PC-3 (cell line): ENCODE measurements at regions not wholly inside any gene's neighbourhood (a gene's known extent, or its start where the extent isn't known, plus 50 kb on each side); places are given as distances from the start of the nearest gene placed in this dataset.
A peak's percentile ranks its signal among the peaks of the same experiment; 100 is the strongest.

Source experiments
- ATAC-seq: fragments of 200-7000 bp; cut with Tn5 transposase; 2 replicates; pipeline ENCODE4 v1.9.1; 2020; ENCODE audit warnings: mild to moderate bottlenecking, moderate library complexity
- BruUV-seq: library from RNA; stranded (reverse); fragments of 400-500 nt; replicated peaks from 2 replicates; lab custom pipeline; 2021; lab: Mats Ljungman, UMichigan
- CTCF ChIA-PET: fragments of 300-600 bp; sonication (Branson Sonifier 250); formaldehyde crosslinking; loops from one replicate; lab custom pipeline; 2022; ENCODE audit warnings: antibody characterized with exemption; lab: Charles Lee
- POLR2A ChIA-PET: fragments of 300-600 bp; sonication (Branson Sonifier 250); formaldehyde crosslinking; loops from one replicate; lab custom pipeline; 2022; ENCODE audit warnings: antibody characterized with exemption; ENCODE audit not compliant: unreplicated experiment; lab: Charles Lee
- DNase-seq: peaks from one replicate; pipeline ENCODE4 v3.0.0-alpha.2; 2015
- H2AFZ ChIP-seq: fragments of 300-600 bp; sonication (generic); 2 replicates; pipeline ENCODE4 v1.6.0; 2016; ENCODE audit warnings: antibody characterized with exemption, low read length
- H3F3A ChIP-seq: fragments of 300-600 bp; sonication (generic); one replicate; pipeline ENCODE4 v1.6.0; 2017; ENCODE audit warnings: antibody characterized with exemption, low read length, control low read depth, mild to moderate bottlenecking; ENCODE audit not compliant: unreplicated experiment
- H3K27ac ChIP-seq: fragments of 300-600 bp; sonication (generic); 2 replicates; pipeline ENCODE4 v1.5.1; 2016; ENCODE audit warnings: mild to moderate bottlenecking, low read length
- H3K27me3 ChIP-seq: fragments of 300-600 bp; sonication (generic); 2 replicates; pipeline ENCODE4 v1.6.1; 2016; ENCODE audit warnings: low read length, mixed read lengths
- H3K36me3 ChIP-seq: fragments of 300-600 bp; sonication (generic); 2 replicates; pipeline ENCODE4 v1.6.1; 2016; ENCODE audit warnings: low read depth, mixed run types, low read length, mixed read lengths
- H3K4me1 ChIP-seq: fragments of 300-600 bp; sonication (generic); 2 replicates; pipeline ENCODE4 v1.5.1; 2016; ENCODE audit warnings: low read length; ENCODE audit not compliant: insufficient read depth
- H3K4me2 ChIP-seq: fragments of 300-600 bp; sonication (generic); 2 replicates; pipeline ENCODE4 v1.6.0; 2016; ENCODE audit warnings: low read length
- H3K4me3 ChIP-seq: fragments of 300-600 bp; sonication (generic); 2 replicates; pipeline ENCODE4 v1.5.1; 2016; ENCODE audit warnings: mild to moderate bottlenecking, low read length, mixed read lengths
- H3K79me2 ChIP-seq: fragments of 300-600 bp; sonication (generic); 2 replicates; pipeline ENCODE4 v1.6.1; 2017; ENCODE audit warnings: low read length, mixed read lengths
- H3K9ac ChIP-seq: fragments of 300-600 bp; sonication (generic); 2 replicates; pipeline ENCODE4 v1.6.0; 2016; ENCODE audit warnings: mild to moderate bottlenecking, low read length
- H3K9me2 ChIP-seq: fragments of 300-600 bp; sonication (generic); replicated peaks from 2 replicates; pipeline ENCODE4 v1.6.1; 2016; ENCODE audit warnings: mixed run types, low read length, mixed read lengths
- H3K9me3 ChIP-seq: fragments of 300-600 bp; sonication (generic); 2 replicates; pipeline ENCODE4 v1.6.1; 2016; ENCODE audit warnings: low read length, mixed read lengths
- H4K20me1 ChIP-seq: fragments of 300-600 bp; sonication (generic); 2 replicates; pipeline ENCODE4 v1.6.1; 2016; ENCODE audit warnings: low read length, mixed read lengths
- EZH2 ChIP-seq: fragments of 300-600 bp; sonication (generic); IDR thresholded peaks from one replicate; pipeline ENCODE4 v1.6.1; 2017; ENCODE audit warnings: antibody characterized with exemption, mild to moderate bottlenecking, low read length; ENCODE audit not compliant: unreplicated experiment
- EZH2phosphoT487 ChIP-seq: fragments of 300-600 bp; sonication (generic); IDR thresholded peaks from 2 replicates; pipeline ENCODE4 v1.6.1; 2018; ENCODE audit warnings: mild to moderate bottlenecking, antibody characterized with exemption, low read length, borderline replicate concordance
- intact Hi-C: fragments of 100-400 bp; cut with micrococcal nuclease; formaldehyde crosslinking; loops from 2 replicates; pipeline ENCODE4 v1.9.0; 2023
- TF ChIP-seq, protein P1 (sequence below): fragments of 300-600 bp; sonication (generic); conservative IDR thresholded peaks from 2 replicates; pipeline ENCODE4 v1.5.1; 2017; ENCODE audit warnings: antibody characterized with exemption, low read depth, mild to moderate bottlenecking, low read length

DNA sequence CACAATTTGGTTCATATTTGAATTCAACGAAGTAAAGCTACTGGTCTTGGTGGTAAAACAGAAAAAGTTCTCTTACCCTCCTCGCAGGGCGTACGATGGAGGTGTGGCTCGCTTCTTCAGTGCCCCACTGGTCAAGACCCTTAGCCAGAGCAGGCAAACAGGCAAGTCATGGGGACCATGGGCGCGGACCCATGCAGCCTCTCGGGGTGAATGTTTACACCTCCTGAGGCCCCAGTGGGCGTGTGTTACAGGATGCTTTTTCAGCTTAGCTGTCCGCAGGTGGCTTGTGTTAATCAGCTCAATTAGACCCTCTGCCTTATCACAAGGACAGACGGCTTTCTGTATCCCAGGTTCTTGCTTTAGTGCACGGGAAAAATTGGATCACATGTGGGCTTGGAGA is 991.8 kb downstream of the GBE1 start:
- DNase-seq (peak; percentile 10), ATAC-seq (peak; percentile 18)
- H3K9me2 ChIP-seq: no peaks in the 10 kb centered on the region
- H3K9me3 ChIP-seq: no peaks in the 10 kb centered on the region
- POLR2A ChIA-PET: no interaction called here
- no peaks in the 10 kb centered on the region for H3K36me3 ChIP-seq
- no peaks in the 10 kb centered on the region for H3K27me3 ChIP-seq
- peak overlapping the region; percentile 86 for H3K9ac ChIP-seq
- 0 out of 2 replicates have a peak, but pooled peaks cover 6% of the 10 kb centered on the region for H3K4me1 ChIP-seq
- H3F3A ChIP-seq: no peaks in the 10 kb centered on the region
- H3K4me2 ChIP-seq: peak overlapping the region; percentile 77
- H2AFZ ChIP-seq: peak overlapping the region; percentile 79
- H3K27ac ChIP-seq: peak overlapping the region; percentile 29; the same call in 1 of the 2 replicates
- H3K79me2 ChIP-seq: peaks cover 56% of the 10 kb centered on the region
- H3K4me3 ChIP-seq: peak overlapping the region; percentile 88
- CTCF ChIA-PET: no interaction called here
- no peaks in the 10 kb centered on the region for H4K20me1 ChIP-seq
- intact Hi-C loops: loop anchor here (2.0 to 5.0 kb wide), 2 partner anchors 473 to 568 kb away; no protein-coding TSS in a partner anchor
- TF ChIP-seq EZH2phosphoT487 (no peak), EZH2 (no peak)
- TF ChIP-seq, protein P1, sequence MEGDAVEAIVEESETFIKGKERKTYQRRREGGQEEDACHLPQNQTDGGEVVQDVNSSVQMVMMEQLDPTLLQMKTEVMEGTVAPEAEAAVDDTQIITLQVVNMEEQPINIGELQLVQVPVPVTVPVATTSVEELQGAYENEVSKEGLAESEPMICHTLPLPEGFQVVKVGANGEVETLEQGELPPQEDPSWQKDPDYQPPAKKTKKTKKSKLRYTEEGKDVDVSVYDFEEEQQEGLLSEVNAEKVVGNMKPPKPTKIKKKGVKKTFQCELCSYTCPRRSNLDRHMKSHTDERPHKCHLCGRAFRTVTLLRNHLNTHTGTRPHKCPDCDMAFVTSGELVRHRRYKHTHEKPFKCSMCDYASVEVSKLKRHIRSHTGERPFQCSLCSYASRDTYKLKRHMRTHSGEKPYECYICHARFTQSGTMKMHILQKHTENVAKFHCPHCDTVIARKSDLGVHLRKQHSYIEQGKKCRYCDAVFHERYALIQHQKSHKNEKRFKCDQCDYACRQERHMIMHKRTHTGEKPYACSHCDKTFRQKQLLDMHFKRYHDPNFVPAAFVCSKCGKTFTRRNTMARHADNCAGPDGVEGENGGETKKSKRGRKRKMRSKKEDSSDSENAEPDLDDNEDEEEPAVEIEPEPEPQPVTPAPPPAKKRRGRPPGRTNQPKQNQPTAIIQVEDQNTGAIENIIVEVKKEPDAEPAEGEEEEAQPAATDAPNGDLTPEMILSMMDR: no peak
- TSS peak; percentile 66 for BruUV-seq

DNA sequence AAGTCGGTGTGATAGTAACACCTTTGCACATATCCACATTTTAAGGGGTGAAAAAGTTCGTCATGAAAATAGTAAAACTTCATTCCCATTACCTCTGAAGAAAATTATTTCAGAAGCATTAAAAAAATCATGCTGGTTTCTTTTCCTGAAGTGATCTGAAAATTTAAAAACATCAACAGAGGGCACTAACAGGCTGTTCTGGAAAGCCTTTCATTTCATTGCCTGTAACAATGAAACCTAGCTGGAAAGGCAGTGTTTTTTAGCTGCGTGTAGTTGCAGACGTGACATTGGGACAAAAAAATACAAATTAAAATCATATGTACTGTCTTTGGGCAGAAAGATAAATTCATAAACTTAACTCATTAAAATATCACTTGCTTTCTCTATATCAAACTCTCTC is 993.8 kb downstream of the GBE1 start:
- Histone ChIP-seq H3K27me3 (no peaks in the 10 kb centered on the region), H3K9ac (peak overlapping the region; percentile 38; the same call in 1 of the 2 replicates), H3F3A (no peaks in the 10 kb centered on the region), H3K4me2 (peak overlapping the region; percentile 77), H3K36me3 (no peaks in the 10 kb centered on the region), H3K4me3 (peak overlapping the region; percentile 88), H3K4me1 (0 out of 2 replicates have a peak, but pooled peaks cover 6% of the 10 kb centered on the region), H4K20me1 (no peaks in the 10 kb centered on the region), H3K27ac (no peak overlapping the region), H3K9me2 (no peaks in the 10 kb centered on the region), H2AFZ (peak overlapping the region; percentile 21; the same call in 1 of the 2 replicates), H3K9me3 (no peaks in the 10 kb centered on the region), H3K79me2 (peaks cover 62% of the 10 kb centered on the region)
- CTCF ChIA-PET: interaction anchor here (0.6 to 1.0 kb wide), 4 partner anchors 239 to 475 kb away, joined by 3 to 9 read pairs (median 4); no protein-coding TSS in a partner anchor
- DNase-seq: peak; percentile 56
- 0 out of 2 replicates have a peak, but pooled peaks have one; percentile 21 for ATAC-seq
- POLR2A ChIA-PET: interaction anchor here (0.6 kb wide), 1 partner anchor 754 kb away, joined by 5 read pairs; no protein-coding TSS in a partner anchor
- intact Hi-C loops: loop anchor here (1.0 to 2.0 kb wide), 3 partner anchors 406 to 475 kb away; no protein-coding TSS in a partner anchor
- TF ChIP-seq EZH2: no peak
- TF ChIP-seq, protein P1: peak; percentile 55
- no TSS peak for BruUV-seq

DNA sequence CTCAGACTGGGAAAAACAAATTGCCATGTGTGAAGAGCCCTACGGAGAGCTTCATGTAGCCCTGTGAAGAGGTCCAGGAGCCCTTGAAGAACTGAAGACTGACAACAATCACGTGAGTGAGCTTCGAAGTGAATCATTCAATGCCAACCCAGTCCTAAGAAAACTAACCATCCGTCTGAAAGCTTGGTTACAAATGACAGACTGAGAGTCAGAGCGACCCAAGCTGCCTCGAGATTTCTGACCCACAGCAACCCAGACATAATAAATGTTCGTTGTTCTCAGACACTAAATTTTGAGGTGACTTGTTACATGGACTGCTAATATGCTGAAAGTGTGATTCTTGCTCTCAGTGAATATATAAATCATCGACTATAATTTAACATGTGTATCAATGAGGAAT is 987.2 kb upstream of the ROBO1 start:
- H3K9me3 ChIP-seq: no peaks in the 10 kb centered on the region
- no peak overlapping the region for H3K4me2 ChIP-seq
- 0 out of 2 replicates have a peak, but pooled peaks cover 2% of the 10 kb centered on the region for H3K36me3 ChIP-seq
- H3K4me1 ChIP-seq: no peaks in the 10 kb centered on the region
- no peak overlapping the region for H2AFZ ChIP-seq
- no peak overlapping the region for H3K27ac ChIP-seq
- TF ChIP-seq EZH2 (no peak), EZH2phosphoT487 (no peak)
- TF ChIP-seq, protein P1: no peak
- intact Hi-C loops: no loop called here
- H3K9ac ChIP-seq: no peak overlapping the region
- no peaks in the 10 kb centered on the region for H3F3A ChIP-seq
- POLR2A ChIA-PET: no interaction called here
- DNase-seq (no peak), ATAC-seq (no peak)
- no peaks in the 10 kb centered on the region for H3K9me2 ChIP-seq
- H3K79me2 ChIP-seq: no peaks in the 10 kb centered on the region
- BruUV-seq: no TSS peak
- CTCF ChIA-PET: no interaction called here
- H4K20me1 ChIP-seq: no peaks in the 10 kb centered on the region
- no peaks in the 10 kb centered on the region for H3K27me3 ChIP-seq
- H3K4me3 ChIP-seq: no peak overlapping the region
